Neuronal stem cell (in vitro differentiated cells): ENCODE measurements at regions not wholly inside any gene's neighbourhood (a gene's known extent, or its start where the extent isn't known, plus 50 kb on each side); places are given as distances from the start of the nearest gene placed in this dataset.

Experiments
- DNase-seq: peaks from one replicate; pipeline ENCODE4 v3.0.0-alpha.2; 2013; ENCODE audit warnings: low spot score
- H2AFZ ChIP-seq: one replicate; pipeline ENCODE4 v1.6.1; 2013; ENCODE audit warnings: mild to moderate bottlenecking, low read length, inconsistent platforms
- H2AK5ac ChIP-seq: 2 replicates; pipeline ENCODE4 v1.6.1; 2013; ENCODE audit warnings: low read depth, mild to moderate bottlenecking, inconsistent platforms, low read length, moderate library complexity, mixed read lengths
- H2BK120ac ChIP-seq: 2 replicates; pipeline ENCODE4 v1.6.1; 2013; ENCODE audit warnings: low read depth, mild to moderate bottlenecking, inconsistent platforms, low read length, moderate library complexity, mixed read lengths
- H2BK12ac ChIP-seq: one replicate; pipeline ENCODE4 v1.6.1; 2013; ENCODE audit warnings: low read length, inconsistent platforms
- H2BK15ac ChIP-seq: 2 replicates; pipeline ENCODE4 v1.6.1; 2013; ENCODE audit warnings: mild to moderate bottlenecking, low read length, inconsistent platforms, mixed read lengths
- H2BK5ac ChIP-seq: one replicate; pipeline ENCODE4 v1.6.1; 2013; ENCODE audit warnings: inconsistent platforms, mild to moderate bottlenecking, low read length, moderate library complexity
- H3K14ac ChIP-seq: one replicate; pipeline ENCODE4 v1.6.1; 2013; ENCODE audit warnings: low read length, inconsistent platforms
- H3K18ac ChIP-seq: 2 replicates; pipeline ENCODE4 v1.6.1; 2013; ENCODE audit warnings: low read length, inconsistent platforms
- H3K23ac ChIP-seq: 2 replicates; pipeline ENCODE4 v1.6.1; 2013; ENCODE audit warnings: low read depth, mild to moderate bottlenecking, mixed read lengths, low read length, inconsistent platforms; ENCODE audit not compliant: poor library complexity
- H3K27ac ChIP-seq: replicated peaks from 3 replicates; pipeline ENCODE4 v1.5.1; 2013; ENCODE audit warnings: low read length, inconsistent platforms
- H3K27me3 ChIP-seq, 3 experiments: 2 replicates each; pipeline ENCODE4 v1.6.1; 2013; ENCODE audit warnings: low read length in 3 of 3, mild to moderate bottlenecking in 2 of 3, inconsistent platforms in 1 of 3, low read depth in 1 of 3, mixed read lengths in 1 of 3, moderate library complexity in 1 of 3; ENCODE audit not compliant: control insufficient read depth in 3 of 3, insufficient read depth in 3 of 3
- H3K36me3 ChIP-seq, 2 donors: replicated peaks in 1 of 2; 2 replicates each; pipeline ENCODE4 v1.6.1; 2013; ENCODE audit warnings: low read length in 2 of 2; ENCODE audit not compliant: control insufficient read depth in 2 of 2, insufficient read depth in 2 of 2
- H3K4ac ChIP-seq: 2 replicates; pipeline ENCODE4 v1.6.1; 2013; ENCODE audit warnings: inconsistent platforms, mild to moderate bottlenecking, low read length, moderate library complexity
- H3K4me1 ChIP-seq, 2 donors: 1 replicate in 1 of 2; 2 replicates in 1 of 2; pipeline ENCODE4 v1.6.1; 2013; ENCODE audit warnings: low read length in 2 of 2, low read depth in 1 of 2; ENCODE audit not compliant: control insufficient read depth in 2 of 2, insufficient read depth in 1 of 2
- H3K4me2 ChIP-seq: one replicate; pipeline ENCODE4 v1.6.1; 2013; ENCODE audit warnings: mild to moderate bottlenecking, low read length, inconsistent platforms; ENCODE audit not compliant: insufficient read depth, poor library complexity, severe bottlenecking
- H3K4me3 ChIP-seq, 2 donors: 2 replicates each; pipeline ENCODE4 v1.5.1; 2013; ENCODE audit warnings: low read length in 2 of 2, mild to moderate bottlenecking in 2 of 2, inconsistent platforms in 1 of 2, moderate library complexity in 1 of 2
- H3K79me1 ChIP-seq: one replicate; pipeline ENCODE4 v1.6.1; 2013; ENCODE audit warnings: low read depth, mild to moderate bottlenecking, inconsistent platforms, low read length, moderate library complexity
- H3K9ac ChIP-seq: one replicate; pipeline ENCODE4 v1.6.1; 2013; ENCODE audit warnings: mild to moderate bottlenecking, low read depth, low read length, inconsistent platforms; ENCODE audit not compliant: poor library complexity
- H3K9me3 ChIP-seq, 2 donors: replicated peaks in 1 of 2; 2 replicates each; pipeline versions ENCODE3 to v1.6.1; 2013; ENCODE audit warnings: low read length in 2 of 2, mild to moderate bottlenecking in 2 of 2, inconsistent platforms in 1 of 2, low read depth in 1 of 2, mixed read lengths in 1 of 2, moderate library complexity in 1 of 2; ENCODE audit not compliant: control insufficient read depth in 2 of 2, insufficient read depth in 1 of 2
- H4K8ac ChIP-seq: one replicate; pipeline ENCODE4 v1.6.1; 2013; ENCODE audit warnings: low read depth, mild to moderate bottlenecking, inconsistent platforms, low read length, moderate library complexity
- H4K91ac ChIP-seq: one replicate; pipeline ENCODE4 v1.6.1; 2013; ENCODE audit warnings: low read length, low read depth, mild to moderate bottlenecking, inconsistent platforms; ENCODE audit not compliant: poor library complexity
- WGBS, 2 donors: extraction: QIAGEN DNeasy Blood & Tissue Kit; methylation state at CpG; one replicate each; pipeline ENCODE4 v1.1.7; 2013; ENCODE audit warnings: missing lambda C conversion rate in 2 of 2, mixed read lengths in 1 of 2; ENCODE audit not compliant: insufficient read length in 2 of 2, insufficient replicate concordance in 1 of 2; ENCODE audit errors: extremely low coverage in 2 of 2; 5-methylcytosine and 5-hydroxymethylcytosine counted together

- H2BK120ac ChIP-seq, result no peak overlapping the region
- peaks cover 20 to 57% of the 10 kb centered on the region in 2 donors for H3K9me3 ChIP-seq
- no peak overlapping the region for H2BK5ac ChIP-seq
- H3K18ac ChIP-seq, result peak overlapping the region; percentile 6
- no peaks in the 10 kb centered on the region for H3K27me3 ChIP-seq
- H3K4ac ChIP-seq, result no peak overlapping the region
- H3K36me3 ChIP-seq, result peaks cover 24 to 66% of the 10 kb centered on the region in 2 donors
- no peak overlapping the region for H3K27ac ChIP-seq
- no peak overlapping the region for H2BK12ac ChIP-seq
- no peaks in the 10 kb centered on the region for H3K79me1 ChIP-seq
- H4K8ac ChIP-seq, result peak overlapping the region; percentile 23
- H3K23ac ChIP-seq, result peak overlapping the region; percentile 65
- H3K4me1 ChIP-seq, result no peaks in the 10 kb centered on the region
- WGBS, 2 donors, result no CpG with 5 or more reads among the region's 5 CpGs
- H2AK5ac ChIP-seq, result no peak overlapping the region
- H2BK15ac ChIP-seq, result no peak overlapping the region
- no peak overlapping the region for H3K4me3 ChIP-seq
- H3K4me2 ChIP-seq, result no peak overlapping the region
- no peak overlapping the region for H3K14ac ChIP-seq
- no peak for DNase-seq
- H2AFZ ChIP-seq, result no peak overlapping the region
- no peak overlapping the region for H4K91ac ChIP-seq
- no peak overlapping the region for H3K9ac ChIP-seq
Observed at GRCh38 chr4:122978789-122979188, 56.4 kb upstream of the NUDT6 start.

DNA sequence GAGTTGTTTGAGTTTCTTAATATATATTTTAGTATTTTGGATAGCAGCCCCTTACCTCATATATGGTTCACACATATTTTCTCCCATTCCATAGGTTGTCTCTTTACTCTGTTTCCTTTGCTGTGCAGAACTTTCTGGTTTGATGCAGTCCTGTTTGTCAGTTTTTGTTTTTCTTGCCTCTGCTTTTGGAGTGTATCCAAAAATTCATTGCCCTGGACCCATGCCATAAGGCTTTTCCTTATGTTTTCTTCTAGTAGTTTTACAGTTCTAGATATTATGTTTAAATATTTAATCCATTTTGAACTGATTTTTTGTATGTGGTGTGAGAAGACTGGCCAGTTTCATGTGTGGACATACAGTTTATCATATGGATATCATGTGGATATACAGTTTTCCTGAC lies 58.5 kb upstream of the NUDT6 start:
- H3K23ac ChIP-seq, result no peak overlapping the region
- DNase-seq, result no peak
- H2AFZ ChIP-seq, result no peak overlapping the region
- H2AK5ac ChIP-seq, result no peak overlapping the region
- no peak overlapping the region for H4K8ac ChIP-seq
- no peak overlapping the region for H3K9ac ChIP-seq
- peaks cover 15 to 43% of the 10 kb centered on the region in 2 donors for H3K9me3 ChIP-seq
- peaks cover 22 to 61% of the 10 kb centered on the region in 2 donors for H3K36me3 ChIP-seq
- H3K27me3 ChIP-seq, result no peaks in the 10 kb centered on the region
- no peak overlapping the region for H2BK5ac ChIP-seq
- H2BK15ac ChIP-seq, result no peak overlapping the region
- H3K4me1 ChIP-seq, result no peaks in the 10 kb centered on the region
- no peak overlapping the region for H2BK120ac ChIP-seq
- no peak overlapping the region for H3K4ac ChIP-seq
- no peak overlapping the region for H3K18ac ChIP-seq
- no peak overlapping the region for H2BK12ac ChIP-seq
- no peak overlapping the region for H3K4me2 ChIP-seq
- H4K91ac ChIP-seq, result no peak overlapping the region
- H3K27ac ChIP-seq, result no peak overlapping the region
- no peak overlapping the region for H3K4me3 ChIP-seq
- H3K14ac ChIP-seq, result no peak overlapping the region
- H3K79me1 ChIP-seq, result no peaks in the 10 kb centered on the region

DNA sequence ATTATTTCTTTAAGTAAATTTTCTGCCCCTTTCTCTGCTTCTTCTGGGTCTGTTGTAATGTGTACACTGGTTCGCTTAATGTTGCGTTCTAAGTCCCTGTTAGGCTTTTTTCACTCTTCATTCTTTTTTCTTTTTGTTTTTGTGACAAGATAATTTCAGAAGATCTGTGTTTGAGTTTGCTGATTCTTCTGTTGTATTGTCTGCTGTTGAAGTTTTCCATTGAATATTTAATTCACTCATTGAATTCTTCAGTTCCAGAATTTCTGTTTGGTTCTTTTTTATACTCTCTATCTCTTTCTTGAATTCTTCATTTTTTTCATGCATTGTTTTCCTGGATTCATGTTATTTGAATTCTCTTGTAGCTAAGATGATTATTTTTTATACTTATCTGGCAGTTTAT lies 66.3 kb upstream of the NUDT6 start:
- H3K4me1 ChIP-seq, result no peaks in the 10 kb centered on the region
- no peak overlapping the region for H3K4me2 ChIP-seq
- H3K27ac ChIP-seq, result no peak overlapping the region
- no peak overlapping the region for H3K9ac ChIP-seq
- no peak overlapping the region for H3K4ac ChIP-seq
- no peak overlapping the region for H3K23ac ChIP-seq
- H2AFZ ChIP-seq, result no peak overlapping the region
- no peak overlapping the region for H2BK120ac ChIP-seq
- H3K9me3 ChIP-seq, result peaks cover 4 to 38% of the 10 kb centered on the region in 2 donors
- H3K27me3 ChIP-seq, result no peaks in the 10 kb centered on the region
- H2BK5ac ChIP-seq, result no peak overlapping the region
- H2BK12ac ChIP-seq, result no peak overlapping the region
- H4K8ac ChIP-seq, result no peak overlapping the region
- no peak overlapping the region for H2AK5ac ChIP-seq
- no CpG with 5 or more reads among the region's 2 CpGs for WGBS, 2 donors
- no peak overlapping the region for H3K18ac ChIP-seq
- H3K14ac ChIP-seq, result no peak overlapping the region
- H4K91ac ChIP-seq, result no peak overlapping the region
- no peak for DNase-seq
- H3K36me3 ChIP-seq, result peaks cover 0 to 35% of the 10 kb centered on the region in 2 donors
- H3K4me3 ChIP-seq, result no peak overlapping the region
- no peak overlapping the region for H2BK15ac ChIP-seq
- no peaks in the 10 kb centered on the region for H3K79me1 ChIP-seq

DNA sequence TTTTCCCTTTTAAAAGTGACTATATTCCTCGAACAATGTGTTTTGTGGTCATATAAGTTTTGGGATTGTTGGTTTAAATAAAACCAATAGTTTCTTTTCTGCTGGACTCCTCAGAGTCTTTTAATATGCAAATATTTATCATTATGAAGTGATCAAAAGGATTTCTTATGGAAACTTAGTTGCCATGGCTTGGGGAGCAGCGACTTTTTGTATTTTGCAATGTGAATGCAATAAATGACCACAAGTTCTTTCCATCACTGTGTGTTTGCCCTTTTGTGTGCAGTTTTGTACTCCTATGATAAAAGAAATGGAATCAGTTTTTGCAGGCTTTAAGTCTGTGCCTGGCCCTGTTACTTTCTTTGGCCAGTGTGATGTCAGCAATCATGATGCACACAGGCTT lies 68.5 kb upstream of the NUDT6 start:
- Histone ChIP-seq H3K9me3 (peaks cover 4 to 37% of the 10 kb centered on the region in 2 donors), H2AK5ac (no peak overlapping the region), H3K36me3 (peaks cover 0 to 28% of the 10 kb centered on the region in 2 donors), H2BK12ac (no peak overlapping the region), H2BK5ac (no peak overlapping the region), H4K8ac (no peak overlapping the region), H3K4me2 (no peak overlapping the region), H2AFZ (no peak overlapping the region), H3K23ac (no peak overlapping the region), H3K14ac (no peak overlapping the region), H2BK120ac (no peak overlapping the region), H4K91ac (no peak overlapping the region), H3K18ac (no peak overlapping the region), H3K9ac (no peak overlapping the region), H3K4ac (no peak overlapping the region), H3K4me3 (no peak overlapping the region), H3K27ac (no peak overlapping the region), H3K27me3 (no peaks in the 10 kb centered on the region), H2BK15ac (no peak overlapping the region), H3K79me1 (no peaks in the 10 kb centered on the region), H3K4me1 (no peaks in the 10 kb centered on the region)
- DNase-seq, result no peak
- no CpG with 5 or more reads among the region's 2 CpGs for WGBS, 2 donors
